Chondrocyte (in vitro differentiated cells): ENCODE measurements at regions not wholly inside any gene's neighbourhood (a gene's known extent, or its start where the extent isn't known, plus 50 kb on each side); places are given as distances from the start of the nearest gene placed in this dataset.

ENCODE experiments used
- DNase-seq: peaks from one replicate; pipeline ENCODE4 v3.0.0; 2021; ENCODE audit warnings: mixed read lengths, low spot score
- H3K27ac Mint-ChIP-seq: one replicate; pipeline ENCODE4 v1.8.0; 2021; ENCODE audit warnings: mild to moderate bottlenecking, moderate library complexity, mixed read lengths; ENCODE audit not compliant: unreplicated experiment
- H3K27me3 Mint-ChIP-seq: 2 replicates; pipeline ENCODE4 v1.8.0; 2021; ENCODE audit warnings: low read depth, mixed read lengths
- H3K36me3 Mint-ChIP-seq: 2 replicates; pipeline ENCODE4 v1.8.0; 2021; ENCODE audit warnings: low read depth, mixed read lengths
- H3K4me1 Mint-ChIP-seq: 2 replicates; pipeline ENCODE4 v1.8.0; 2021; ENCODE audit warnings: low read depth, mild to moderate bottlenecking, mixed read lengths
- H3K4me3 Mint-ChIP-seq: one replicate; pipeline ENCODE4 v1.8.0; 2021; ENCODE audit warnings: mild to moderate bottlenecking, moderate library complexity, mixed read lengths; ENCODE audit not compliant: unreplicated experiment
- H3K9me3 Mint-ChIP-seq: 2 replicates; pipeline ENCODE4 v1.8.0; 2021; ENCODE audit warnings: low read depth, mixed read lengths
- TF ChIP-seq, protein P1 (sequence below): fragments of 200-600 bp; sonication (generic); IDR thresholded peaks from 2 replicates; pipeline ENCODE4 v1.5.0; 2021; ENCODE audit warnings: antibody characterized with exemption, mild to moderate bottlenecking, moderate library complexity

DNA sequence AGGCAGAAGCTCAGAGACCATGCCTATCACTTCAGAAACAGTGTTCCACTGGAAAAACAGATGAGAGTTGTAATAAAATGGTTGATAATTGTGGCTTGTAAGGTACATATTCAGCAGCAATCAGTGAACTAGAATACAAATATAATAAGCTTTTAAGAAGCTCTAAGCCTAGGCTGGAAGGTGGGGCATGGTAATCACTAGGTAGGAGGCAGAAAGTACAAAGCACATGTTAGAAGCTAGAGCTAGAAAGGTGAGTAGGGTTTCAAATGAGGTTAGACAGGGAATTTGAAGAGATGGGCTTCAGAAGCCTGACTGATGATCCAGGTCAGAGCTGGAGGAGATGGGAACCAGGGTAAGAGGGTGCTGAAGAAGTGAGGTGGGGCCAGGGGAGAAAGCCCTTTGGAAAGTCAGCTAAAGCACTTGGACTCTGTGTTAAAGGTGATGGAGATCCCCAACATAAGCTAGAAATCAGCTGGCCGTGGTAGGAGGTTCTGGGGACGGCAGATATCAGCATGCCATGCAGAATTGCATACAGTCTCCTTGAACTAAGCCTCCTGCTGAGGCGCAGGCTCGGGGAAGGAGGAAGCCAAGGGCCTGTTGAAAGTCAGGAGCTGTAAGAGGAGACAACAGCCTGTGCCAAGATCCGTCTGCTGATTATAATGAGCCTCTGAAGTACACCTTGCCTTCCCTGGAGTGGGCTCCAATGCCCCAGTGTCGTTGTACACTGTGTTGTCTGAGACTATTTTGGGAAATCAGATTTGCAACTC is 659.4 kb downstream of the BCL11B start:
- Mint-ChIP-seq H3K36me3 (no peaks in the 10 kb centered on the region), H3K27ac (no peak overlapping the region), H3K27me3 (no peaks in the 10 kb centered on the region), H3K4me3 (no peak overlapping the region), H3K4me1 (no peaks in the 10 kb centered on the region), H3K9me3 (peaks cover 9% of the 10 kb centered on the region)
- no peak for DNase-seq
- TF ChIP-seq, protein P1, sequence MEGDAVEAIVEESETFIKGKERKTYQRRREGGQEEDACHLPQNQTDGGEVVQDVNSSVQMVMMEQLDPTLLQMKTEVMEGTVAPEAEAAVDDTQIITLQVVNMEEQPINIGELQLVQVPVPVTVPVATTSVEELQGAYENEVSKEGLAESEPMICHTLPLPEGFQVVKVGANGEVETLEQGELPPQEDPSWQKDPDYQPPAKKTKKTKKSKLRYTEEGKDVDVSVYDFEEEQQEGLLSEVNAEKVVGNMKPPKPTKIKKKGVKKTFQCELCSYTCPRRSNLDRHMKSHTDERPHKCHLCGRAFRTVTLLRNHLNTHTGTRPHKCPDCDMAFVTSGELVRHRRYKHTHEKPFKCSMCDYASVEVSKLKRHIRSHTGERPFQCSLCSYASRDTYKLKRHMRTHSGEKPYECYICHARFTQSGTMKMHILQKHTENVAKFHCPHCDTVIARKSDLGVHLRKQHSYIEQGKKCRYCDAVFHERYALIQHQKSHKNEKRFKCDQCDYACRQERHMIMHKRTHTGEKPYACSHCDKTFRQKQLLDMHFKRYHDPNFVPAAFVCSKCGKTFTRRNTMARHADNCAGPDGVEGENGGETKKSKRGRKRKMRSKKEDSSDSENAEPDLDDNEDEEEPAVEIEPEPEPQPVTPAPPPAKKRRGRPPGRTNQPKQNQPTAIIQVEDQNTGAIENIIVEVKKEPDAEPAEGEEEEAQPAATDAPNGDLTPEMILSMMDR, result no peak

DNA sequence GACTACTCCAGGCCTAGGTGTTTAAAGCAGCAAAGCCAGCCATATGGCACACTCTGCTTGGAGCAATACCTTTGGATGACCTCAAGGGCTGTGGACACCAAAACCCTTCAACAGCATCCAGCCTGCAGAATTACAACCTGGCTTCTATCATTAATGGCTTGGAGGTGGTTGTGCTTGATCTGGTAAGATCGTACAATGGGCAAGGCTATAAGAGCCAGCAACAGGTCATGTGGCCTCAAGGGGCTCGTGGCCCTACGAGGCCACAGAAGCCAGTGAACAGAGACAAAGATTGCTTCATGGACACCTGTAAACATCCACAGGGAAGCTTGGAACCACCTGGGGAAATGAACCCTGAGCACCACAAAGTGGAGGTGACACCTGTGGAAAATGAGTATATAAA is 657.3 kb downstream of the BCL11B start:
- TF ChIP-seq, protein P1, result no peak
- no peak overlapping the region for H3K4me3 Mint-ChIP-seq
- peaks cover 21% of the 10 kb centered on the region for H3K9me3 Mint-ChIP-seq
- H3K4me1 Mint-ChIP-seq, result no peaks in the 10 kb centered on the region
- DNase-seq, result no peak
- no peaks in the 10 kb centered on the region for H3K27me3 Mint-ChIP-seq
- no peaks in the 10 kb centered on the region for H3K36me3 Mint-ChIP-seq
- H3K27ac Mint-ChIP-seq, result no peak overlapping the region

GRCh38 chr14:98622208-98623051 is 649.6 kb downstream of the BCL11B start:
- Mint-ChIP-seq H3K4me3 (no peak overlapping the region), H3K9me3 (peaks cover 40% of the 10 kb centered on the region), H3K4me1 (peaks cover 13% of the 10 kb centered on the region), H3K27ac (no peak overlapping the region), H3K27me3 (no peaks in the 10 kb centered on the region), H3K36me3 (no peaks in the 10 kb centered on the region)
- TF ChIP-seq, protein P1, result no peak
- no peak for DNase-seq

GRCh38 chr14:98623788-98624415 is 648.1 kb downstream of the BCL11B start:
- H3K27ac Mint-ChIP-seq, result no peak overlapping the region
- peaks cover 38% of the 10 kb centered on the region for H3K9me3 Mint-ChIP-seq
- H3K4me3 Mint-ChIP-seq, result no peak overlapping the region
- no peaks in the 10 kb centered on the region for H3K27me3 Mint-ChIP-seq
- peaks cover 13% of the 10 kb centered on the region for H3K4me1 Mint-ChIP-seq
- H3K36me3 Mint-ChIP-seq, result no peaks in the 10 kb centered on the region
- TF ChIP-seq, protein P1, result no peak
- DNase-seq, result no peak

DNA sequence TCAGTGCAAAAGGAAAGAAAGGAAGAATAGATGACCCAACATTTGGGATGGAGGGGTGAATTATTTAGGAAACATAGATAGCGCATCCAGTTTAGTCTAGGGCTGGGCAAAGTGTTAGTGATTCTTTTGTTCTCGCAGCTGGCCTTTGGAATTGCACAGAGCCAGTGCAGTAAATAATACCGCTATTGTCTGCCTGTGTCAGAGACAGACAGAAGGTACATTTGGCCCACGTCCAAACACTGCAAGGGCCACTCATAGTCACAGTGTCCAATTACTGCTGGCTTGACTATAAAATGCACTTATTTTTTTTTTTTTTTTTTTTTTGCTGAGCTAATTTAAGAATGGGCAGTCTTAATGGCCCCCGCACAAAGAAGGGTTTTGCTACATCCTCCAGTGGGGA is 638.6 kb downstream of the BCL11B start:
- no peak for DNase-seq
- Mint-ChIP-seq H3K9me3 (no peaks in the 10 kb centered on the region), H3K36me3 (no peaks in the 10 kb centered on the region), H3K27ac (no peak overlapping the region), H3K4me3 (no peak overlapping the region), H3K27me3 (peaks cover 4% of the 10 kb centered on the region), H3K4me1 (no peaks in the 10 kb centered on the region)
- TF ChIP-seq, protein P1, result no peak
